Stimulated activated CD4-positive, alpha-beta T cell treated with anti-CD3 and anti-CD28 coated beads, Interleukin-4, amount 100 ng/mL, for 24 hours (primary cell): ENCODE measurements at regions not wholly inside any gene's neighbourhood (a gene's known extent, or its start where the extent isn't known, plus 50 kb on each side); places are given as distances from the start of the nearest gene placed in this dataset.

Source experiments
- DNase-seq: peaks from one replicate; pipeline ENCODE4 v3.0.0-alpha.2; 2020

DNA sequence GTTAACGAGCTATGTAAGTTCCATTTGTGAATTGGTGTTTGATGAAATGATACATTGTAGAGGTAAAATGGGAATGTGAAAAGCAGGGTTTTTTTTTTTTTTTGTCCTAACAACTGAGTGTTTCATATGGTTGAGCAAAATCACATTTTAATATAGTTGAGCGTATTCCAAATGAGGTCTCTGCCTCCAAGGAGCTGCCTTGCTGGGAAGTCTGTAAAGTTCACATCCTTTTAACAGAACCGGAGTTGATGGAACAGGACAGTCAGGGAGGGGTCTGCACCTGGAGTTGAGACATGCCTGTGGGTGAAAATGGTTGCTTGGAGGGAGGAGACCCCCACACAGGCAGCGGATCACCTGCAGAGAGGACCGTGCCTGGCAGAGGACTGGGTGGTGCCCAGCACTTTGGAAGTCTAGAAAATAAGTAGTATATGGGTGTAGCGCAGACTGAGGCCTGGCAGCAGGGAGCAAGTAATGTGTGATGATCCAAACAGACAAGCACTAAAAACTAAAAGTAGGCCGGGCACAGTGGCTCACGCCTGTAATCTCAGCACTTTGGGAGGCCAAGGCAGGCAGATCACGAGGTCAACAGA, 75.2 kb upstream of the UBAC2 start:
- DNase-seq: no peak

DNA sequence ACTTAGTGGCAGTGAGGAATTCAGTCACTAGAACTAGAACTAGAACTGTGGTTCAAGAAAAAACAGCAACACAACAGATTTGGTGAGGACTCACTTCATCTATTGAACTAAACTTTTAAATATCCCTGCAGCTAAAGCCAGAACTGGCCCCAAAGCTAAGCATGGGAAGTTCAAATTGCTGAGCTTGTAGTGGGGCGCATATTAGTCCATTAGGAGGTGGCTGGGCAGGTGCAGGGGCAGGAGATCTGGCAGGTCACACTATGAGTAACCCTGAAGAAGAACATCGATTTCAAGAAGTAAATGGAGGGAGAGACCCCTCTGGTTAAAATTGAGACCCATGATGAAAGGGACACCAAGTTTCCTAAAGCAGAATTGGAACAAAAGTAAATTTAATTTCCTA, 73.8 kb upstream of the UBAC2 start:
- no peak for DNase-seq

DNA sequence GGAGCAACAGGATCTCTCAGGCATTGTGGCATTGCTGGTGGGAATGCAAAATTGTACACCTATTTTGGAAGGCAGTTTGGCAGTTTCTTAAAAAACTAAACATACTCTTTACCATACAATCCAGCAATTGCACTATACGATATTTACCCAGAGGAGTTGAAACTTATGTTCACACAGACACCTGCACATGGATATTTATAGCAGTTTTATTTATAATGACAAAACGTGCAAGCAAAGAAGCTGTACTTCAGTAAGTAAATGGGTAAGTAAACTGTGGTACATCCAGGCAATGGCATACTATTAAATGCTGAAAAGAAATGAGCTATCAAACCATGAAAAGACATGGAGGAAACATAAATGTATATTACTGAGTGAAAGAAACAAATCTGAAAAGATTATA, 71.6 kb upstream of the UBAC2 start:
- DNase-seq: no peak

DNA sequence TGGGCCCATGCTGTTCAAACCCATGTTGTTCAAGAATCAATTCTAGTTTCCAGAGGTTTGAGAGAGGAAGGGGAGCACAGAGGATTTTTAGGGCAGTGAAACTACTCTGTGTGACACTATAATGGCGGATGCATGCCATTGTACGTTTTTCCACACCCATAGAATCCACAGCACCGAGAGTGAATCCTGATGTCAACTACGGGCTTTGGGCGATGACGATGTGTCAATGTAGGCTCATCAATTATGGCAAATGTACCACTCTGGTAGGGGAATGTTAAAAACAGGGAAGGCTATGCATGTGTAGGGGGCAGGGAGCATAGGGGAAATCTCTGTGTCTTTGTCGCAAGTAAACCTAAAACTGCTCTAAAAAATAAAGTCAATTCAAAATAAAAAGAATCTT, 70.7 kb upstream of the UBAC2 start:
- DNase-seq: no peak

DNA sequence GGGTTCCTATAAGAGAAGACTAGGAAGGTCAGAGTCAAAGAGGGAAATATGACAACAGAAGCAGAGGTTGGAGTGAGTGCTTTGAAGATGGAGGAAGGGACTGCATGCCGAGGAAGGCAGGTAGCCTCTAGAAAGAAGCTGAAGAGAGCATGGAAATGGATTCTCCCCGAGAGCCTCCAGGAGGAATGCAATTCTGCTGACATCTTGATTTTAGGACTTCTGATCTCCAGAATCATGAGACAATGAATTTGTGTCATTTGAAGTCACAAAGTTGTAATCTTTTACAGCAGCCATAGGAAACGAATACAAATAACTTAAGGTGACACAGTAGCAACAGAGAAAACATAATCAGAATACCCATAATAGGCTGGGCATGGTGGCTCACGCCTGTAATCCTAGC, 69.2 kb upstream of the UBAC2 start:
- no peak for DNase-seq

DNA sequence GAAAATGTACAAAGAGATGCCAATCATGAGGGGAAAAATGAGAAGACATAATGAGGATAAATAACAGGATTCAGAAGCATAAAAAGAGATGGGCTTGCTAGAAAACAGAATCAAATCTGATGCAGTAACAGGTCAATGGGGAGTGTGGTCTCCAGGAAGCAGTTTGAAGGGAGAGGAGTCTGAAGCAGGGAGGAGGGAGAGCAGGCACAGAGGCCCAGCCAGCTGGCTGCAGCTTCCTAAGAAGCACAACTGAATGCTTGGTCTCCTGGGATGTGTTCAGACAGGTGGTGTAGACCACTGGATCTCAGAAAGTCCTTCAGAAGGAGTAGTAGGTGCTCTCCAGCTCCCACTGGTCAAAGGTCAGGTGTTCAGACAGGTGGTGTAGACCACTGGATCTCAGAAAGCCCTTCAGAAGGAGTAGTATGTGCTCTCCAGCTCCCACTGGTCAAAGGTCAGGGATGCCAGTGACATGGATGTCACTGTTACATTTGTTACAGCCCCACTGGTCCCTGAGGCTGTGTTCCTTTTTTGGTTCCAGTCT, 68.3 kb upstream of the UBAC2 start:
- no peak for DNase-seq

DNA sequence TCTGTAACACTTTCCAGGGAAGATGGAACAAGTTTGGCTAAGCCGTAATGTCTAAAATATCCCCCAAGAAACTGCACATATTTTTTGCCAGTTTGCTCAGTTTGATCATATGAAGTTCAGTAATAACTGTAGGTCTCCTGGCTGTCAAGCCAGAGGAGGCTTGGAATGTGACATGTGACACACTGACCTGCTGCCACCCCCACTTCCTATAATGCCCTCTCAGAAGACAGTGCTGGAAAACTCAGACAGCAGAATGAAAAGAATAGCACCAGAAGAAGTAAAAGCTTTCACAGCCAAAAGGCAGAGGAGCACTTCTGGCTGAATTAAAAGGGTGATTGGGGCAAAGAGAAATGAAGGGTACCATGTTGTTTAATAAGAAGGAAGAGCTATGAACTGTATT, 67.4 kb upstream of the UBAC2 start:
- DNase-seq: no peak

DNA sequence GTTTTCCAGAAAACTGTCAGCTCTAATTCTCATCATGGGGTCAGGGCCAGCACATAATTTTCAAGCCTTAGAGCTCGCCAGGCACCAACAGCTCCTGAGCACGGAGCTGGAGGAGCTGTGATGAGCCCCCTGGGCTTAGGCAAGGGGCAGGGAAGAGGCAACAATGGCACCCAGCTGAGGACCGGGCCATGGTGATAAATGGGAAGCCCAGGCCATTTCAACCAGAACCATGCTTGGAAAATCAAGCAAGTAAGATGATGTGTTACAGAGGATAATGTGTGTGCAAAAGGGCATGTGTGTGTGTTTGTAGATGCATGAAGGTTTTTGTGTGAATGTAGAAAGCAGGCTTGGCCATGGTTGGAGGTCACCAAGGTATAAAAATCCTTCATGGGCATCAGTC, 66.8 kb upstream of the UBAC2 start:
- no peak for DNase-seq

DNA sequence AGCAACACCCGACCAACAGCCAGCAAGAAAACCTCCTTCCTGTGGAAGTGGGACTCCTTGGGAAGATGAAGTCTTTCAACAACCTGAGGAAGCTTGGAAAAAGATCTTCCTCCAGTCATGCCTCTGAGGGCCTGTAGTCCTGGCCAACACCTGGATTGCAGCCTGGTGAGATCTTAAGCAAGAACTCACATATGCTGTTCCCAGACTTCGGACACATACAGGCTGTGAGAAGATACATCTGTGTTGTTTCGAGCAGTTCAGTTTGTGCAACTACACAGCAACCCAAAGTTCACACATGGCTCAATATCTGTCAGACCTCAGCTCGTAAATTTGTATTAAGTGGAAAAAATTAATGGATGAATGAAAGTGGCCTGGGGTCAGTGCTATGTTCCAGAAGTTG, 65.1 kb upstream of the UBAC2 start:
- no peak for DNase-seq

DNA sequence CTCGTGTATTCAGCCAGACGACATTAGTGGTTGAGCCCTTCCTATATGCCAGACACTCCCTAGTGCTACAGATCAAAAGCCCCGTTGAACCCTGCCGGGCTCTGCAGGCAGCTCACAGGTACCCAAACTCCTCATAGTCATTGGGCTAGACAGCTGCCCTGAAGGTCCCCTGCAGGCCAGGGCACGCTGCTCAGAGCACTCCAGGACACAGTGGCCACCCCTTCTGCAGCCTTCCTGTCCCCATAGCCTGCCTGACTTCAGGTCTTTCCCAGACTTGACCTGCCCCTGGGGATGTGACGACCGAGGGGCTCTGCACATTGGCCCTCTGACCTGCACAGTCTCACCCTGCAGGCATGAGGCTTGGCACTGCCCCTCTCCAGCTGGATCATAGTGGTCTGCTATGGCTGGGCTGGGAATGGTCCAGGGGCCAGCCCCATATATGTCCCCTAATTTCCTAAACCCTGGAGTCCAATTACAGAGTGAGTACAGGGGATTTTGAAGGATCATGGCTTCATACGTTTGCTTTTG, 64.2 kb upstream of the UBAC2 start:
- no peak for DNase-seq

DNA sequence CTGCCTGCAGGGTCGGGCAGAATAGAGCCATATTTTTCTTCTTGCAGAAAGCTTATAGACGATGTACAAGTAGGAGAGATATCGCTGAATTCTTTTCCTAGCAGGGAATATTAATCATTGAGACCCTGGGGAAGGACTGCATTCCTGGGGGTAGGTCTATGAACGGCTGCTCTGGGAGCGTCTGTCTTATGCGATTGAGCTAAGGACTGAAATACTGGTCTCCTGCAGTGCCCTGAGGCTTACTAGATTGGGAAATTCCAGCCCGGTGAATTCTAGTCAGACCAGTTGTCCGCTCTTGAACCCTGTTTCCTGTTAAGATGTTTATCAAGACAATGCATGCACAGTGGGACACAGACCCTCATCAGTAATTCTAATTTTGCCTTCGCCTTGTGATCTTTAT, 59.8 kb upstream of the UBAC2 start:
- DNase-seq: no peak

DNA sequence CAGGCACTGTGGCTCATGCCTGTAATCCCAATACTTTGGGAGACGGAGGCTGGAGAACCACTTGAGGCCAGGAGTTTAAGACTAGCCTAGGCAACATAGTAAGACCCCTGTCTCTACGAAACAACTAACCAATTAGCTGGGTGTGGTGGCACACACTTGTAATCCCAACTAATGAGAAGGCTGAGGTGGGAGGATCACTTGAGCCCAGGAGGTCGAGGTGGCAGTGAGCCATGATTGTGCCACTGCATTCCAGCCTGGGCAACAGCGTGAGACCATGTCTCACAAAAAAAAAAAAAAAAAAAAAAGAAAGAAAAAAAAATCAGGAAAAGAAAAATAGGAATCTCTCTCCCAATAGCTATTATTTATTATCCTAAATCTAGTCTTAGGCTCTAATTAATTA, 56.8 kb upstream of the UBAC2 start:
- DNase-seq: no peak

DNA sequence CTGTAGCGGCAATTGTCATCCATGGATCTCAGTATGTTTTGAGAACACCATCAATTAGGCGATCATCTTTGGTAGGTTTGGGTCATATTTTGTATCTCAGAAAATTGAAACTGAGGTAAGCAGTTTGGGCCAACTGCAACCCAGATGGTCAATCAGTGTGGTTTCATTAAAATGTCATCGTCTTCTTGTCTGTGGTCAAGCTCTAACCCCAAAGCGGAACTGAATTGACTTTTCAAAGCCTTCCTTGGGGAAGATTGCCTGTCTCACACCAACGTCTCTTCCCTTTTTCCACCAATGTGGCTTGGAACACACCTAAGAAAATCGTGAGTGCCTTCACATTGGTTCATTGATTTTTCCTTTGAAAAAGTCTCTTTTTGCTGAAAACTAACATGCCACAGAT, 56.3 kb upstream of the UBAC2 start:
- DNase-seq: no peak

DNA sequence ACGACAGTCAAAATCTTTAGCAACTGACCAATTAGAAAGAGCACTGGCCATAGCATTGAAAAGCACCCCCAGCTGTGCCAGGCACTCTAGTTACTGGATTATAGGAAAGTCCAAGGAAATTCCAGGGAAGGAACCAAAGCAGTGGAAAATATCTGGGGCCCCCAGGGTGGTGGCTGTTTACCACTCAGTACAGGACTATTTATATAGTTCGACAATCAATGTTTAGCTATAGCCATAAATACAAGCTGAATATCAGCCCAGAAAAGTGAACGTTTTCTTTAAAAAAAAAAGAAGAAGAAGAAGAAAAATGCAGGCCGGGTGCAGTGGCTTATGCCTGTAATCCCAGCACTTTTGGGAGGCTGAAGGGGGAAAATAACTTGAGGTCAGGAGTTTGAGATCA, 55.2 kb upstream of the UBAC2 start:
- no peak for DNase-seq

DNA sequence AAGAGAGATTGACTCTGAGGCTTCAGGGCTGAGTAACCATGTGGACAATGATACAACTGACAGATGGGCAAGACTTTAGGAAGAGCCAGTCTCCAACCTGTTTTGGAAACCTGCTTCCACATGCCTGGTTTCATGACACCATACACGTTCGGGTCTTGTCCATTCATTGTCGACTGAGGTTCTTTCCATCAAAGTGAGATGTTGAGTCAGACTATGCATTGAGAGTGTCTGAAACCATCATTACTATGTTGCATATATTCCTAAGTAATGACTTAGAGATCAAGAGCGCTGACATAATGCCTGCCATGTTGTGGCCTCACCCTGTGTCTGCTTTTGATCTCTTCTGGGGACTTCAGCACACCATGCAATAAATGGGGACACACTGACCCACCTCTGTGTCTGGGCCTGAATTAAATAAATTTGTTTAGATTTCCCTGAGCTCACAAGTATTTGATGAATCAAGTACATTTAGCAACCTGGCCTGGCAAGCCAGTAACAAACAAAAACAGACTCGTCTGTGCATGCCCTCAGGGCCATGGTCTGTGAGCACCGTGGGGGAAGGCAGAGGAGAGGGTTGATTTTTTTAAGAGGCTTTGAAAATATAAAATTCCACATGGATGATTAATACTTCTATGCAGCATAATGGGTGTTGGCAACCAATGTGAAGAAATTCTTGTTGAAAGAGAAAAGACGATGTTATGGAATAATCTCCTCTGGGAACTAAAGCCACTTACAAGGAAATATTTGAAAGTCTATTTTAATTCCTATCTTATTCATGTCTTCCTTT, 49.9 kb upstream of the UBAC2 start:
- no peak for DNase-seq
